Stimulated activated CD8-positive, alpha-beta memory T cell treated with anti-CD3 and anti-CD28 coated beads, Interleukin-7, amount 100 ng/mL, for 24 hours (primary cell): ENCODE measurements at regions not wholly inside any gene's neighbourhood (a gene's known extent, or its start where the extent isn't known, plus 50 kb on each side); places are given as distances from the start of the nearest gene placed in this dataset.
"Not testable (repeated sequence)": the region's sequence is repeated elsewhere in the genome, so short reads cannot be mapped to it uniquely, and the experiment has no call there.

ENCODE experiments used
- DNase-seq: peaks from one replicate; pipeline ENCODE4 v3.0.0-alpha.2; 2020; ENCODE audit warnings: low read depth

DNA sequence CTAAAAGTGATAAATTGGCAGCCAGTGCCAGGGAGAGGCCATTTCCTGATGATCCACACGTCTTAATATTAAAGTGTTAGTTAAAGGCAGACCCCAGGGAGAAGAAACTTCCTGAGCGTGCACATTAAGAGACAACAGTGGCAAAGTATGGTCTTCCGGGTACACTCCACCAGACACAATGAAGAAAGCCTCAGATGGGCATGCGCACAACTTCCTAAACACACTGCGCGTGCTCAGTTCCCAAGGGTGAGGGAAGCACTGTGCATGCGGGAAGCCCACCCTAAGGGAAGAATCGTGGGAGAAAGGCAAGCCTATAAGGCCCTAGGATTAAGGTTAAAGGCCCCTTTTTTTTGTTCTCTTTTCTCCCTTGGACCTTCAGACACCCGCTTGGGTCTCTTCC is 140.7 kb upstream of the CDKN3 start:
- DNase-seq = no peak

DNA sequence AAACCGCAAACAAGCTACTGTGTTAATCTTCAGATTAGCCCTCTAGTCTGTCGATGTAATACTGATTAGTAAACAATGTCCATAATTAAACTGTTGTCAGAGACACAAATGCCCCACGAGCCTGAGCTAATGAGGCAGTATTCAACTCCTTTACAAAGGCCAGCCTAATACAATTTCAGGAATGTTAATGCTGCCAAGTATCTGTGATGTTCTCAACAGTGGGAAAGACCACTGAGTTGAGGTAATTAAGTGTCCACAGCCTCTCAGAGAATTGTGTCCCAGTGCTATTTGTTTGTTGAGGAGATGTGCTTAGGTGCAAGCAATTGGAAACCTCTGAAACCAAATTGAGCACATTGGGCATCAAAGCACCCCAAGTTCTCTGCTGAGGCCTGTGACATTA is 139.4 kb upstream of the CDKN3 start:
- DNase-seq = no peak

DNA sequence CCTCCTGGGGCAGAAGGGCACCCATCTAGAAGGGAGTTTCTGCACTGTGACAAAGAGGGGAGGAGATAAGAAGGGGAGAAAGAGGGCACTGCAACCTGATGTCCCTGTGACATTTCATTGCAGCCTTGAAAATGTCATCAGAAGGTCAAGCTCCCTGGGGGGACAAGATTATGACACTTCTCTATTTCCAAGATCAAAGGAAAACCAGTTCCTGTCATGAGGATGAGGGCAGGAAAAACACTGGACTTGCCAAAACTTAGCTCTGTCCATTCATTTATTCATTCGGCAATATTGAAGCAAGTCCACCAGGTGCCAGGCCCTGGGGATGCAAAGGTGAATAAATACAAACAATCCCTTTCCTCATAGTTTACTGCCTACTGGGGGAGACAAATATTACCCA is 138.4 kb upstream of the CDKN3 start:
- no peak for DNase-seq

DNA sequence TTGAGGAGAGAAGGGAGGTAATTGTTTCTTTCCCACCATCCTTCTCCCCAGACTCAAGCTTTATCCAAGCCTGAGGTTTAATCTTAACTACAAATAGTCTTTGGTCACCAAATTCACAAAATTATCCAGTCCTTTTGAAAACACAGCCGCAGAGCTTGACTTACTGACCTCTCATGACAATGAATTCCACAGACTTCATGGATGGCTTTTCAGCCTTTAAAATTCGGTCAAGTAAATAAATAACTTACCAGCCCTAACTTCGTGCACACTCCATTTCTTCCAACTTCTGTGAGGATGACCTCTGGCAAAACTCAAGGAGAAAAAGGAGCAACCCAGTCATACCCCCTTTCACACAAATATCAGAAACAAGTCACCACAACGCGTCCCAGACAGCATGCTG is 137.0 kb upstream of the CDKN3 start:
- no peak for DNase-seq

DNA sequence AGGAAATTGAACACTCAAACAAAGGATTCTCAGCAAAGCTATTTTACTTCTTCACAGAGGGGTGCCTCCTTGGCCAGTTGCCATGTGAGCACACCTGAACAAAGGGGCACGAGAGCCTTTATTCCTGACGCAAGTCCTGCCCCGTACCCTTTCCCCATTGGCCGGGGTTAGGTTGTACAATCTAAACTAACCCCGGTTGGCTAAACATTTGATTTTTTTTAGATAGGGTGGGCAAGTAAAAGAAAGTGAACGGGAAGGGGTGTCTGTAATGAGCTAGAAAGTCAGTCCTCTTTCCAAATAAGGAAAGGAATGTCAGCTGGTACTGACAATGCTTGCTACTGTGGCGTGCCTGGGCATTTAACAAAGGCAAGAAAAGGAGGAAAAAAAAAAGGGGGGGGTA is 135.5 kb upstream of the CDKN3 start:
- no peak for DNase-seq

DNA sequence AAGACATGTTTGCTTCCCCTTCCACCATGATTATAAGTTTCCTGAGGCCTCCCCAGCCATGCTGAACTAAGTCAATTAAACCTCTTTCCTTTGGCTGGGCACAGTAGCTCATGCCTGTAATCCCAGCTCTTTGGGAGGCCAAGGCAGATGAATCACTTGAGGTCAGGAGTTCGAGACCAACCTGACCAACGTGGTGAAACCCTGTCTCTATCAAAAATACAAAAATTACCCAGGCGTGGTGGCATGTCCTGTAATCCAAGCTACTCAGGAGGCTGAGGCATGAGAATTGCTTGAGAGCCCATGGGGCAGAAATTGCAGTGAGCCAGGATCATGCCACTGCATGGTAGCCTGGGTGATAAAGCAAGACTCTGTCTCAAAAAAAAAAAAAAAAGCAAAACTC is 130.2 kb upstream of the CDKN3 start:
- DNase-seq = not testable (repeated sequence)

DNA sequence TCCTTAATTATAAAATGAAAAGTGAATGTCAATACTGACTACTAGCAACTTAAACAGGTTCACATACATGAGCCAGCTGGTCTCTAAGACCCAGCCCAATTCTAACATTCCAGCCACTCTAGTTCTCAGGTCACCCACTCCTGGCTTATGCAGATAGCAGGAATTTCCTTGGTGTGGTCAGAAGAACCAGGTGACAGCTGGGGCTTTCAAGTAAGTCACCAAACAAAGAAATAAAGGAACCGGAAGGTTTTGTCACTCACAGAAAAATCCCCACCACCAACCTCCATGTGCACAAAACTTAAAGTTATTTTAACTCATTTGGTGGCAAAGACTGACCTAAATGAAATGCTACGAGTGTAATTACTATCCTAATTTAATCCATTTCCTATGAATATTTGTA is 129.6 kb upstream of the CDKN3 start:
- DNase-seq = no peak

DNA sequence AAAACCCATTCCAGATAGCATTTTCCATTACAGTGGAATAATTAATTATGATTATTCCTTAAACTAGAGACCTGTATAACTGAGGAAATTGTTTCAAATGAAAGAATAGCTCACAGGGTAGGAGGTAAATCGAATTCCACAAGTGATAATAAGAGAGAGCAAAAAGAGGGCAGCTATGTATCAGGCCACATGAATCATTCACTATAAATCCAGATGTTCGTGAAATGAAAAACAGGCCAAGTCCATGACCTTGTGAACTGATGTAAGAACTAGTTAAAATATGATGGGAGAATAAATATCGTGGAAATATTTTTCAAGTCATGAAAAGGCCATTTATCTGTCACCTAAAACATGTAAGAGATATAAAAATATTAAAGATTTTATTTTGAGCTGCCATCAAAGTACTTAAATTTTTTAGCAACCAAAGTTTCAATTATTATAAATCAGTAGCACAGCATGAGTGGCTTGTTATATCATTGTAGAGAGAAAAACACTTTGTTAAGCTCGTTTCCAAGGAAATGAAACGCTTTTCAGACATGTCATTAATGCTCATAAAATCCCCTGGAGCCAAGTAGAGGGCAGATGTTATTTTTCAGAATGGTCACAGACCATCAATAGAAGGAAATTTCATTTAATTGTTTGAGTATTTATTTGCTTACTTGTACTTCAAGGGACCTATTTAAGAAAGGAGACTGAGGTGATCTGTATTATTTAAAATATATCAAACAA is 120.6 kb upstream of the CDKN3 start:
- DNase-seq = no peak

DNA sequence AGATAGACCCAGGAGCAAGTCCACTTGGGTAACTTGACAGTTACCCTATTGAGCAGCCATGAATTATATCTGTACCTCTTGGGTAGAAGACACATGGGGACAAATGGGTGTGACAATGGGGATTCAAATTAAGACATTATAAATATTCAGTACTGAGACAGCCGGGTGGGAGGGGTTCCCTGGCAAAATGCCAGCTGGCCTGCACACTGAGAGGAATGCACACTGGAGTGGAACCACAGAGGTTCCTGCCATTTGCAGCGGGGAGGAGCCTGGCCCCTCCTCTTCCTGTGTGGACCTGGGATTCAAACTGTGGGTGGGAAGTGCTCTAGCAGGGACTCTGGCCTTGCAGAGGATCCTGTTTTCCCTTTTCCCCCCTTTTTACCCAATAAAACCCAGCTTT is 118.7 kb upstream of the CDKN3 start:
- DNase-seq = no peak

DNA sequence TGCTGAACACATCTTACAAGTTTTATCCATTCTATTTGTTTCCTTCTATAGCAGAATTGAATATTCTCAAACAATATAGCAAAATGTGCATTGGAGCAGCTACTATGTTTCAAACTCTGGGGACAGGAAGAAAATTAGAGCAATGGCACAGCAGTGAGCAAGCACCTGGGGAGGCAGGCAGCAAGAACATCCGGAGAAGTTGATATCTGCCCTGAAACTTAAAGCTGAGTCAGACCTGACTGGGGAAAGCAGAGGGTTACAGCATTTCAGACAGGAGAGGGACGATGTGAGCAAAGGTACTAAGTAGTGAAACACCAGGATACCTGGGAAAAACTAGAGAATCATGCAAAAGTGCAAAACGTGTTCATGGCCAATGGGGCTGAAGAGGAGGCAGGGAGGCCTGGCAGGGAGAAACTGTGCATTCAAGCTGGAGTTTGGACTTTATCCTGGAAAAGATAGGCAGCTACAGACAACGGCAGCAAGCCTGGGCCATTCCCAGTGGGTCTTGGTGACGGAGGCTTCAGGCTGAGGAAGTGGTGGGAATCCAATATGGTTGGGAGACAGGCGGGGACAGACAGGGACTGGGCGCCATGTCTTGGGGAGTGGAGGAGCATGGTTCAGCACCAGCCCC is 118.0 kb upstream of the CDKN3 start:
- no peak for DNase-seq

DNA sequence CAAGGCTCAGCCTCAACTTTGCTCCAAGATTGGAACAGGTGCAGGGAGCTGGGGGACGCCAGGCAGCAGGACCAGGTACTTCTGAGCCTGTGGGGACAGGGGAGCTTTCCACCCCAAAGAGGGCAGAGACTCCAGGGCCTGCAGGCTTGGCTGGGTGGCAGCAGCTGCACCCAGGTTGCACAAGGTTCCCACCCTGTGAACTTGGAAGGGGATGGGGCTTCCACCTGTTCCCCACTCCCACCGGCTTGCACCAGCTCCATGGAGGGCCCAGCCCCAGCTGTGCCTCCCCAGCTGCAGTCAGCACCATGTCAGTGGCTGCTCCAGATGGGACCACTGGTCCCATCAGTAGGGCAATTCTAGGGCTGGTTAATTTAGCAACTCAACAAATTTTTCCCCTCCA is 114.0 kb upstream of the CDKN3 start:
- no peak for DNase-seq

DNA sequence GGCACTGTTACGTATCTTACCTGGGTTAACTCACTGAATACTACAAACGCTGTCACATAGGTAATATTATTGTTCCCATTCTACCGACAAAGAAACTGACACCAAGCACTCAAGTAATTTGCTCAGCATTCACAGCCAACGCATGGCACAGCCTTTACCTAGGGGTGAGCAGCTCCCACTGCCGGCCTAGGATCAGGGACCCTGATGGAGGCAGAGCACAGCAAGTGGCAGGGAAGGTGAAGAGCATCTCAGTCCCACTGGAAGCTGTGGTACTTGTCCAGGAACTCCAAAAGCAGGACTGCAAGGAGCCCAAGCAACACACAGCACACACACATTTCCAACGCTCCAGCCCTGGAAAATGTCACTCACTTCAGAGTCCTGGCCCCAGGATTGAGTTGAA is 111.8 kb upstream of the CDKN3 start:
- no peak for DNase-seq

DNA sequence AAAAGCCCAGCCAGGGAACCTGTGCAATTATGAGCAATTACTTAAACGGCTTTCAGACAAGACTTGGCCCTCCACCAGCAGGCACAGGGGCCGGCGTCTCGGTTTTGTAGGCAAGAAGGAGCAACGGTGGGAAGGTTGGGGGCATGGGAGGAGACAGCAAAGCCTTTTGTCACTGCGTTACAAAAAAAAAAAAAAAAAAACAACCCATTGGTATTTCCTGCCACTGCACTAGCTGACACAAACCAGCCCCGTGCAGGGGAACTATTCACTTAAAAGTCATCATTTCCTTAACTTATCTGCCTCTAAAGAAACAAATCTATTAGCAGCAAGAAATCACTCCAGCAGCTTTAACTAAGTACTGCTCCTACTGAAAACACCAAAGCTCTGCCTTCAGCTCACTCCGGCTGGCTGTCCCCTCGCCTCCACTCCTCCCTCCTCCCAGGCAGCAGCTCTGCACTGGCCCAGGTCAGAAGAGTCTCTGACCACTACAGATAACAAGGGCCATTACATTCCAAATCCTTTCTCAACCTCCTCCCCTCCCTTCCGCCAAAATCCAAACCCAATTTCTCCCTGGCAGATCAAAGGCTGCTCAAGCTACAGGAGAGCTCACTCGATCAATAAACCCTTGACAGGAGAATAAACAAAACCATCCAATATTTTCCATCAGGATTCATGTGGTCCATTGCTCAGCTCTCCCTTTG is 105.2 kb upstream of the CDKN3 start:
- DNase-seq = no peak

DNA sequence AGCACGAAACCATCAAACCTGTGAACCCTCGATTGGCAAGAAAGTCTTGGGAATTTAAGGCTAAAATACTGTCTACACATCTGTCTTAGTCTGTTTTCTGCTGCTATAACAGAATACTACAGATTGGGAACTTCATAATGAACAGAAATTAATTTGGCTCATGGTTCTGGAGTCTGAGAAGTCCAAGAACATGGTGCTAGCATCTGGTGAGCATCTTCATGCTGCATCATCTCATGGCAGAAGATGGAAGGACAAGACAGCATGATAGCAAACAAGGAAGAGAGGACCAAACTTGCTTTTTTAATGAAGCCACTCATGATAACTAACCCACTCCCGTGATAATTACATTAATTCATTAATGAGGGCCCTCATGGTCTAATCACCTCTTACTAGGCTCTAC is 102.0 kb upstream of the CDKN3 start:
- DNase-seq = no peak

DNA sequence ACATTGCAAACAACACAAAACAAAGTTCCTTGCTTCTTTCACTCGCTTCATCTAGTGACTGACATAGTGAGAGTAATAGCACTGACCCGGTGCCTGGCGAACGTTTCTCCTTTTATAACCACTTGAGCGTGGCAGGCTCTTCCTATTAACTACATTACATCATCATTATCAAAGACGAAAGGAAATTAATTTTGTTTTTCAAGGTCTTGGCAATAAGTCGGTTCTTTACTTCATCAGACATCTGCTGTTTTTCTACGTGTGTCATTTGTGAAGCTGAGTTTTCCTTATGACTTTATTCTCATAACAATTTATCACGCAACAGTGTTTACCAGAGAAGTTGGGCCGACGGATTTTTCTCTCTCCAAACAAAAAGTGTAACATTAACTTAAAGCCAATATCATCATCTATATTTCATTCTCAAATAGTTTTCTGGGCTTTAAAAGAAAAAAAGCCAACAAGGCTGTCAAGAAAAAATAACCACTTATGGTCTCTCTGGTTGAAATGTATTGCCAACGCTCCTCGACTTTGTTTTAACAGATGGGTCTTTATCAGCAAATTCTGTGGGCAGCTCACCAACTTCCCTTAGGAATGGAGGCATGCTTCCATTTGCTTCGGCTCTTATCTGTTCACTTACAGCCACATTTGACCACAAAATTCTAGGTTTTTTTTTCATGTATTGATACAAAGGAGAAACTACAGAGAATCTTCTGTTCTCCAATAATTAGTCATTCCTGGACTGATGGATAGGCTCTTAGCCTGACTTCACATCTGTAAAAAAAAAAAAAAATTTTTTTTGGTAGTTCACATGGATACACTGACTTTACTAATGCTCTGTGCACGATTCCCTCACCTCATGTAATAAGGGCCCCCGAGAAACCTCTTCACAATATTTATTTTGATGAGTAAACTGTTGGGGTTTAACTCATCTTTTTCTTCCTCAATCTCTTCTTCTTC is 97.1 kb upstream of the CDKN3 start:
- DNase-seq = no peak

DNA sequence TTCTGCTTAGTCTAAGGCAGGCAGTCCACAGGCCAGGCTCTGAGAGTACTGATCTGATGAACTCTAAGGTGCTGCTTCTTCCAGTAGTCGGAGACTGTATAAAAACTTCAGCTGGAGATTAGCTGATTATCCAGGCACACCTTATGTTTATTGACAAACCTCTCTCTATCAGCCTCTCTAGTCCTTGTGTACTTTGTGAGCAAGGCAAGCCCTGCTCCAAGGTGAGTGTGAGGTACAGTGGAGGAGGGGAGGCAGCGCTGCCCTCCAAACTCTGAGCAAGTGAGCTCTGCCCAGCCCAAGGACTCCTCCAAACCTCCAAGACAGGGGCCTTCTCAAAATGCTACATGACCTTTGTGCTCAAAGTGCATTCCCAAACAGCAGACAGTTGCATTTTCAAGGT is 95.9 kb upstream of the CDKN3 start:
- DNase-seq = no peak

DNA sequence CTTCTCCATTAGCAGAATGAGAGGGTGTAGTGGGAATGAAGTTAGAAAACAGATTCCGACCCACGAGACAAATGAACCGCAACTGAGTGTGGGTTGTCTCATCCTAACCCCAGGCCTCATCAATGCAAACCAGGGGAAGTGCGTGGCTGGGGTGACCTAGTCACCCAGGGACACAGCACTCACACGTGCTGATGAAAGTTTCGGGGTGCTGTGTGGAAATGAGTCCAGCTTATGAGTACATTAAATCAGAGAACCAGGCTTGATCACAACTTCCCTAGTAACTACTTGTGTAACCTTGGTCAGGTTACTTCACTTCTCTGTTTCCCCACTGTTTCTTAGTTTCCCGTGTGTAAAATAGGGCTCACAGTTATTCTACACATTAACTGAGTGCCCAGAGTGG is 95.4 kb upstream of the CDKN3 start:
- DNase-seq = no peak

DNA sequence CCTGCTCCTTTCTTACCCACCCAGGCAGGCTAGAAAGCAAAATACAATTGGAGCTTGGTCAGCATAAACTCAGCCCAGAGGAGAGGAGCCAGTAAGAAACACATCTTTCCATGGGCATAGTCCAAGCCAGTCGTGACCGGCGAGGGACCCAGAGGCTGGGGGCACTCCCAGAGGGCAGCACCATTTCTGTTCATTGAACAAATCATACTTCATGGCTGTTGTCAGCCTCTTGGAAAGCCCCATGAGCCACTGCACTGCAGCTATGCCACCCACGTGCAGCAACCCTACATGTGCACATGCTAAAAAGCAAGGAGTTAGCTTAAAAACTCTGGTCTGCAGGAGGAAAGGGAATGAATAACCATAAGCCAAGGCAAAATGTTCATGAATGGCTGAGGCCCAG is 90.0 kb upstream of the CDKN3 start:
- no peak for DNase-seq

DNA sequence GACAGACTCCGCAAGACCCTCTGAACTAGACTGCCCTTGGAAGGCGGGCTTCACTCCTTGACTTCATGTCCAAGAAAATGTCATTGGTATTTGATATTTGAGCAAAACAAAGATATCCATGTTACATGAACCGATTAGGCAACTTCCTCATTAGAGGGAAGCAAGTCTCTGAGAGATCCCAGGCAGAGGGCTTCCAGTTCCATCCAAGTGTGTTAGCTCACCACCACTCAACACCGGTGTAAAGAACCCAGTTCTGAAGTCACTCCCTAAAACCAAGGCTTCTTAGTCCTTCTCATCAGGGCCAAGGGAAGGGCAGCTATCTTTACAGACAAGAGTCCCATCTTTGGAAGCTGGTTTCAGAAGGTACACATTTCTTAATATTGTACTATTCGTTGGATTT is 87.2 kb upstream of the CDKN3 start:
- DNase-seq = no peak

DNA sequence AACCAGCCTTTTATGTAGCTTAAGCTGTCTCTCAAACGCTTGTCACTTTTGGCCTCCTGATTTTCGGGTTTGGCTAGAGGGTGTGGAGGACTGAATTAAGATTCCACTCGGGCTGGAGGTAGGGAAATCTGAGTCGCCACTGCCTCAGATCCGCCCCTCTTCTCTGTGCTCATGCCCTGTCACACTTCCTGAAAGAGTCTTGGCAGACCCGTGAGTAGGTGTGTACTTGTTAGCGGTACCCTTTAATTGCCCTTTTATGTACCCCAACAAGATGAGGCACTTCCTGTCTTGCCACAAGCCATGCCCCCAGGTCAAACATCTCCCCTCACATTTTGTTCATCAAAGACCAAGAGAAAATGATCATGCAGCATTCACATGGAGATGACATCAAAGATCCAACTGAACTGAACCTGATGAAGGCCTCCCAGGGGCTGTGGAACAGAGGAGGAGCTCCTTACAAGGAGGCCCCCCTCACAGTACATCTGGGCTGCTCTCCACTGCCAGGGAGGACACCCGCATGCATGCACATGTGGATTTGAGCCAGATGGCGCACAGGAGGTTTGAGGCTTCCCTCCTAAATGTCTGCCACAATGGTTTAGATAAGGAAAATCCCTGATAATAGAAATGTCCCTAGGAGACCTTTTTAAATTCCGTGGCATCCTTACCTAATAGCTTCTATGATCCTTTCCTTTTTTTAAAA is 86.5 kb upstream of the CDKN3 start:
- DNase-seq = no peak

DNA sequence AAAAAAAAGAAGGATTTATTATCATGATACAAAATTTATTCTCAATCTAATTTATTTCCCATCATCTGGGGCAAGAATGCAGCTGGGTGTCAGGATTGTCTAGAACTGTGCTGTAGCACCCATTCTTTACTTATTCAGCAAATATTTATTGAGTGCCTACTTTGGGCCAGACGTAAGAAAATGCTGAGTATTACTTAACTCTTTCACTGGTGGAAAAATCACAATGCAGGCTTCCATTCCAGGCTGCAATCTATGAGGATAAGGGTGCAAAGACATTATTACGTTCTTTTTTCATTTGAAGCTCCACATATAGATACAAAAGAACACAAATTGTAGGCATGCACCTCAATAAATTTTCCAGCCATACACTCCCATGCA is 86.0 kb upstream of the CDKN3 start:
- no peak for DNase-seq
